DOHH2 (cell line): ENCODE measurements at regions not wholly inside any gene's neighbourhood (a gene's known extent, or its start where the extent isn't known, plus 50 kb on each side); places are given as distances from the start of the nearest gene placed in this dataset.

Experiments used
- H3F3A ChIP-seq: fragments of 200-600 bp; sonication (generic), shearing (Covaris generic); 2 replicates; pipeline ENCODE4 v1.6.0; 2016; ENCODE audit warnings: antibody characterized with exemption, mild to moderate bottlenecking; ENCODE audit not compliant: control insufficient read depth, insufficient read depth
- H3K27ac ChIP-seq: fragments of 200-600 bp; sonication (generic); 2 replicates; pipeline ENCODE4 v1.5.1; 2014; ENCODE audit warnings: low read depth, mild to moderate bottlenecking, low read length, moderate library complexity
- H3K27me3 ChIP-seq: fragments of 200-600 bp; sonication (generic); 2 replicates; pipeline ENCODE4 v1.6.1; 2014; ENCODE audit warnings: mild to moderate bottlenecking, low read length, mixed read lengths; ENCODE audit not compliant: control insufficient read depth
- H3K36me3 ChIP-seq: fragments of 200-600 bp; sonication (generic); 2 replicates; pipeline ENCODE4 v1.6.1; 2014; ENCODE audit warnings: mild to moderate bottlenecking, low read length, moderate library complexity, mixed read lengths; ENCODE audit not compliant: control insufficient read depth
- H3K4me1 ChIP-seq: fragments of 200-600 bp; sonication (generic); 2 replicates; pipeline ENCODE4 v1.6.1; 2014; ENCODE audit warnings: mild to moderate bottlenecking, low read length, mixed read lengths; ENCODE audit not compliant: control insufficient read depth
- H3K4me2 ChIP-seq: fragments of 200-600 bp; sonication (generic); 2 replicates; pipeline ENCODE4 v1.6.0; 2014; ENCODE audit warnings: mild to moderate bottlenecking, low read length, moderate library complexity
- H3K4me3 ChIP-seq: fragments of 200-600 bp; sonication (generic); 2 replicates; pipeline ENCODE4 v1.5.1; 2014; ENCODE audit warnings: mild to moderate bottlenecking, low read length, mixed read lengths
- H3K79me2 ChIP-seq: fragments of 200-600 bp; sonication (generic); 2 replicates; pipeline ENCODE4 v1.6.1; 2014; ENCODE audit warnings: mild to moderate bottlenecking, low read length, mixed read lengths; ENCODE audit not compliant: control insufficient read depth
- H3K9me2 ChIP-seq: fragments of 200-600 bp; sonication (generic); replicated peaks from 2 replicates; pipeline ENCODE4 v1.6.1; 2014; ENCODE audit warnings: mild to moderate bottlenecking, low read length, mixed read lengths; ENCODE audit not compliant: control insufficient read depth
- H3K9me3 ChIP-seq: fragments of 200-600 bp; sonication (generic); 2 replicates; pipeline ENCODE4 v1.6.1; 2014; ENCODE audit warnings: antibody characterized with exemption, low read length, mixed read lengths; ENCODE audit not compliant: control insufficient read depth, insufficient read depth
- H4K20me1 ChIP-seq: fragments of 200-600 bp; sonication (generic); 2 replicates; pipeline ENCODE4 v1.6.0; 2014; ENCODE audit warnings: low read depth, mild to moderate bottlenecking, antibody characterized with exemption, low read length, moderate library complexity; ENCODE audit not compliant: control insufficient read depth, insufficient read depth
- EZH2phosphoT487 ChIP-seq: fragments of 200-600 bp; sonication (generic); IDR thresholded peaks from 2 replicates; pipeline ENCODE4 v1.6.1; 2017; ENCODE audit warnings: borderline replicate concordance, mild to moderate bottlenecking, antibody characterized with exemption, low read length, moderate library complexity, mixed read lengths
- TF ChIP-seq, protein P1 (sequence below): fragments of 200-600 bp; sonication (generic); IDR thresholded peaks from one replicate; pipeline ENCODE4 v1.5.1; 2014; ENCODE audit warnings: antibody characterized with exemption, mild to moderate bottlenecking, low read depth, low read length; ENCODE audit not compliant: poor library complexity, severe bottlenecking

GRCh38 chr7:96931891-96932290, 73.5 kb upstream of the DLX6 start:
- Histone ChIP-seq H3K27ac (no peak overlapping the region), H3K36me3 (no peaks in the 10 kb centered on the region), H4K20me1 (no peaks in the 10 kb centered on the region), H3K79me2 (no peaks in the 10 kb centered on the region), H3K4me2 (no peak overlapping the region), H3K4me3 (no peak overlapping the region), H3K27me3 (no peaks in the 10 kb centered on the region), H3K9me2 (no peaks in the 10 kb centered on the region), H3F3A (no peaks in the 10 kb centered on the region), H3K4me1 (no peaks in the 10 kb centered on the region), H3K9me3 (no peaks in the 10 kb centered on the region)
- TF ChIP-seq, protein P1, sequence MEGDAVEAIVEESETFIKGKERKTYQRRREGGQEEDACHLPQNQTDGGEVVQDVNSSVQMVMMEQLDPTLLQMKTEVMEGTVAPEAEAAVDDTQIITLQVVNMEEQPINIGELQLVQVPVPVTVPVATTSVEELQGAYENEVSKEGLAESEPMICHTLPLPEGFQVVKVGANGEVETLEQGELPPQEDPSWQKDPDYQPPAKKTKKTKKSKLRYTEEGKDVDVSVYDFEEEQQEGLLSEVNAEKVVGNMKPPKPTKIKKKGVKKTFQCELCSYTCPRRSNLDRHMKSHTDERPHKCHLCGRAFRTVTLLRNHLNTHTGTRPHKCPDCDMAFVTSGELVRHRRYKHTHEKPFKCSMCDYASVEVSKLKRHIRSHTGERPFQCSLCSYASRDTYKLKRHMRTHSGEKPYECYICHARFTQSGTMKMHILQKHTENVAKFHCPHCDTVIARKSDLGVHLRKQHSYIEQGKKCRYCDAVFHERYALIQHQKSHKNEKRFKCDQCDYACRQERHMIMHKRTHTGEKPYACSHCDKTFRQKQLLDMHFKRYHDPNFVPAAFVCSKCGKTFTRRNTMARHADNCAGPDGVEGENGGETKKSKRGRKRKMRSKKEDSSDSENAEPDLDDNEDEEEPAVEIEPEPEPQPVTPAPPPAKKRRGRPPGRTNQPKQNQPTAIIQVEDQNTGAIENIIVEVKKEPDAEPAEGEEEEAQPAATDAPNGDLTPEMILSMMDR = no peak
- TF ChIP-seq EZH2phosphoT487 = no peak

GRCh38 chr7:96933067-96933645, 72.2 kb upstream of the DLX6 start:
- H3K27me3 ChIP-seq = no peaks in the 10 kb centered on the region
- H3K9me2 ChIP-seq = no peaks in the 10 kb centered on the region
- no peak overlapping the region for H3K4me3 ChIP-seq
- H3K27ac ChIP-seq = no peak overlapping the region
- no peaks in the 10 kb centered on the region for H4K20me1 ChIP-seq
- TF ChIP-seq, protein P1 = no peak
- no peak for TF ChIP-seq EZH2phosphoT487
- no peaks in the 10 kb centered on the region for H3K4me1 ChIP-seq
- no peak overlapping the region for H3K4me2 ChIP-seq
- no peaks in the 10 kb centered on the region for H3K9me3 ChIP-seq
- H3K36me3 ChIP-seq = no peaks in the 10 kb centered on the region
- H3K79me2 ChIP-seq = no peaks in the 10 kb centered on the region
- H3F3A ChIP-seq = no peaks in the 10 kb centered on the region

DNA sequence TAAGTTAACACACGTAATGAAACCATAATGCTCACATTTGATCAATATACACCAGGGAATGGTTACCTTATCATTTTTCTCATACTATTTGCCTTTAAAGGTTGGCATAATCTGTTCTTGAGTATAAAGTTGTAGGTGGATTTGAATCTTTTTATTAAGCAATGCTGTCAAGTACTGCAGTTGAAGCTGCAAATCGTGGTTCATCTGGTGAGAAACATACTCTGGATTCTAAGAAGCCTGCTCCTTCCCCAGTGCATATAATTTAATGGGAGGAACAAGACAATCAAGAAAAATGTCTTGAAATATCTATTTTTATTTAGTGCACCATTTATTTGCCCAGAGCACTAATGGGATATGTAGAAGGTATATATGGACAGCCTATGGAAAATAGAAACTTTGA, 68.7 kb upstream of the DLX6 start:
- no peaks in the 10 kb centered on the region for H3K36me3 ChIP-seq
- H3K4me1 ChIP-seq = no peaks in the 10 kb centered on the region
- no peak for TF ChIP-seq EZH2phosphoT487
- TF ChIP-seq, protein P1 = no peak
- no peaks in the 10 kb centered on the region for H3K9me2 ChIP-seq
- no peaks in the 10 kb centered on the region for H3K27me3 ChIP-seq
- no peaks in the 10 kb centered on the region for H4K20me1 ChIP-seq
- no peaks in the 10 kb centered on the region for H3K9me3 ChIP-seq
- no peak overlapping the region for H3K4me3 ChIP-seq
- H3F3A ChIP-seq = no peaks in the 10 kb centered on the region
- no peak overlapping the region for H3K27ac ChIP-seq
- no peaks in the 10 kb centered on the region for H3K79me2 ChIP-seq
- H3K4me2 ChIP-seq = no peak overlapping the region
